ENCODE measurements at regions not wholly inside any gene's neighbourhood (a gene's known extent, or its start where the extent isn't known, plus 50 kb on each side); places are given as distances from the start of the nearest gene placed in this dataset.

DNA sequence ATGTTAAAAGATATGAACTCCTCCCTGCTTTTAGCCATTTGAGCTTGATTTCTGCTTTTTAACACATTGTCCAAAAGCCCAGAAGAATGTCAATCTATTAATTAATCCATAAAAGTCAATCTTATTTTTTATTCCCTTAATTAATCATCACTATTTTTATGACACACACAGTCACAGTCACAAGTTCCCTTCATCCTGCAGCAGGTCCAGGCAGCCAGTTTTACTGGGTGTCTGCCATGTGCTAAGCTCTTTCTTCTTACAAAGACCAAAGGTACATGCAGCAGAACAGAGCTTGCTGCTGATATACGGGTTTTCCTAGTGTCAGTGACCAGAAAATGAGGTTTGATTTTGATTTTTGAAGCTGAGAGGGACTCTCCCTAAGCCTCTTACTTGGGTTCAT, 53.3 kb upstream of the SLC22A23 start:
- no peak for TF ChIP-seq EZH2 (IDR thresholded peaks at IDR 0.05)
- no peak for TF ChIP-seq POLR2AphosphoS5 (IDR thresholded peaks at IDR 0.05; ENCODE audit: borderline replicate concordance, low read depth, low read length)
